ENCODE measurements at regions not wholly inside any gene's neighbourhood (a gene's known extent, or its start where the extent isn't known, plus 50 kb on each side); places are given as distances from the start of the nearest gene placed in this dataset.

GRCh38 chr12:59517522-59517921 is 78.3 kb upstream of the SLC16A7 start:
- Histone ChIP-seq H3K4me1 (ENCODE audit: control insufficient read depth, insufficient read depth, low read length) (no peaks in the 10 kb centered on the region), H3K4me3 (ENCODE audit: insufficient read depth, low read depth, low read length) (no peak overlapping the region), H3K27me3 (ENCODE audit: control insufficient read depth, insufficient read depth, low read length) (no peaks in the 10 kb centered on the region), H3K4ac (ENCODE audit: low read depth, low read length) (no peak overlapping the region), H2AK5ac (ENCODE audit: low read depth, low read length) (no peak overlapping the region), H2BK5ac (ENCODE audit: low read depth, low read length, poor library complexity, severe bottlenecking) (no peak overlapping the region), H4K20me1 (ENCODE audit: insufficient read depth, low read length) (no peaks in the 10 kb centered on the region), H3K79me1 (ENCODE audit: low read depth in 1 of 2, low read length in 2 of 2) (no peaks in the 10 kb centered on the region), H3K14ac (replicated peaks; ENCODE audit: low read depth, low read length) (no peak overlapping the region), H4K91ac (ENCODE audit: insufficient read depth, low read depth, low read length) (no peak overlapping the region), H2BK15ac (ENCODE audit: low read depth, low read length) (no peak overlapping the region), H3K9me3 (ENCODE audit: control insufficient read depth, insufficient read depth, low read length) (no peaks in the 10 kb centered on the region), H2AFZ (replicated peaks; ENCODE audit: low read length, poor library complexity) (no peak overlapping the region), H3K56ac (ENCODE audit: extremely low read depth, insufficient read depth, low read length) (no peak overlapping the region), H3K4me2 (ENCODE audit: low read depth, low read length) (no peak overlapping the region), H3K23ac (ENCODE audit: low read depth, low read length) (no peak overlapping the region), H2AK9ac (replicated peaks; ENCODE audit: low read depth, low read length, poor library complexity) (no peak overlapping the region), H4K8ac (ENCODE audit: low read depth in 2 of 2, low read length in 2 of 2) (no peak overlapping the region), H3K9ac (ENCODE audit: low read depth, low read length) (no peak overlapping the region), H3K36me3 (ENCODE audit: control insufficient read depth, insufficient read depth, low read length) (no peaks in the 10 kb centered on the region), H4K5ac (ENCODE audit: low read depth, low read length) (no peak overlapping the region), H3K18ac (ENCODE audit: low read depth, low read length) (no peak overlapping the region), H2BK120ac (ENCODE audit: low read depth, low read length) (no peak overlapping the region), H2BK20ac (ENCODE audit: low read depth, low read length) (no peak overlapping the region), H3K9me1 (ENCODE audit: insufficient read depth, low read length) (no peaks in the 10 kb centered on the region), H3K27ac (ENCODE audit: insufficient read depth, low read length) (no peak overlapping the region)
- ChIA-PET POLR2A (ENCODE audit: unreplicated experiment) (no interaction called here), CTCF (interaction anchor here (0.6 kb wide), 1 partner anchor 67 kb away, joined by 4 read pairs; no protein-coding TSS in a partner anchor)
- DNase-seq, result no peak
- no CpG with 5 or more reads among the region's 2 CpGs for WGBS, 2 experiments (ENCODE audit: extremely low coverage in 2 of 2, insufficient read length in 1 of 2)
- no TSS peak for BruUV-seq (replicated peaks)
- intact Hi-C loops (cut with micrococcal nuclease) (no loop called here), dilution Hi-C loops (cut with HindIII; ENCODE audit: low sequenced_read_pairs, unreplicated experiment) (no loop called here), in situ Hi-C loops (cut with MboI; ENCODE audit: low sequenced_read_pairs) (no loop called here)
- no peak for ATAC-seq (ENCODE audit: low read depth)
- TF ChIP-seq RAD21 (IDR thresholded peaks at IDR 0.05; ENCODE audit: low read length) (no peak), MAZ (IDR thresholded peaks at IDR 0.05; ENCODE audit: borderline replicate concordance, low read depth, low read length) (no peak), FOS (IDR thresholded peaks at IDR 0.05; ENCODE audit: low read depth, low read length) (no peak), POLR2A (IDR thresholded peaks at IDR 0.05; ENCODE audit: low read depth, low read length) (no peak), SMC3 (IDR thresholded peaks at IDR 0.05; ENCODE audit: low read depth, low read length) (no peak), BHLHE40 (IDR thresholded peaks at IDR 0.05; ENCODE audit: low read depth, low read length) (no peak), CHD1 (IDR thresholded peaks at IDR 0.05; ENCODE audit: low read depth, low read length) (no peak), MAFK (IDR thresholded peaks at IDR 0.05; ENCODE audit: low read depth, low read length) (no peak), RCOR1 (IDR thresholded peaks at IDR 0.05; ENCODE audit: insufficient replicate concordance, low read length) (no peak), MXI1 (IDR thresholded peaks at IDR 0.05; ENCODE audit: borderline replicate concordance, low read depth, low read length) (no peak), NFE2L2 (IDR thresholded peaks at IDR 0.05; ENCODE audit: low read depth, low read length) (no peak), CEBPB (IDR thresholded peaks at IDR 0.05; ENCODE audit: low read depth, low read length) (no peak), USF2 (IDR thresholded peaks at IDR 0.05; ENCODE audit: low read depth, low read length) (no peak), CTCF (conservative IDR thresholded peaks at IDR 0.05; ENCODE audit: low read depth, low read length) (no peak), RFX5 (IDR thresholded peaks at IDR 0.05; ENCODE audit: low read depth, low read length) (no peak)

All from IMR-90 (cell line).